ENCODE measurements at regions not wholly inside any gene's neighbourhood (a gene's known extent, or its start where the extent isn't known, plus 50 kb on each side); places are given as distances from the start of the nearest gene placed in this dataset.

DNA sequence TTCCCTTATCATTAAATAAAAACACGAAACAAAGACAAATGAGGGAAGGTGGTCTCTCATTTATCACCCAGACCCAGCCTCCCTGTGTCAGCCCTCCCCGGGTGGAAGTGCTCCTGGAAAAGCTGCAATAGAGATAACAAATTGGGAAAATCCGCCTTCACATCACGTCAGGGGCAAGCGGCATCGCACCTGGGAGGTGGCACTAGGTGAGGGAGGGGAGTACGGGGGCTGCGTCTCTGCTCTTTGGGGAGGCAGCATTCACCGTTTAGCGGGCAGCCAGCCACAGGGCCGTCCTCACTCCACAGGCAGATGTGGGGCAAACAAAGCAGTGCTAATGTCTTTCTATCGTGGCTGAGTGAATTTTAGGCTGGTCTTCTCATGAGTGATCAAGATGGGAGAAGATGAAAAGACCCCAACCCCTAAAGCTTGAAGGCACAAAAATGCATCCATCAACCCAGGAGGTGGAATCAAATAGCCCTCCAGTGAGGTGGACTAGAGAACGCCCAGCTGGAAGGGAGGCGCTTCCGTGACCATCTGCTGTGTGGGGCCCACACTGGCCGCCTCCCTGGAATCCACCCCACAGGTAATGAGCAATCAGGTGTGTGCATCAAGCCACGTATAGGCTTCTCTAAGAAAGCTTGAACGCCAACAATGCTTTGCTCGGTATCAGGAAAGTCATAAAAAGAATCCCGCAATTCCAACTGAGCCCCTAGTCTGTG lies 629.5 kb downstream of the BRD1 start:
- no peak for DNase-seq (ENCODE audit: low read depth in 3 of 3)

DNA sequence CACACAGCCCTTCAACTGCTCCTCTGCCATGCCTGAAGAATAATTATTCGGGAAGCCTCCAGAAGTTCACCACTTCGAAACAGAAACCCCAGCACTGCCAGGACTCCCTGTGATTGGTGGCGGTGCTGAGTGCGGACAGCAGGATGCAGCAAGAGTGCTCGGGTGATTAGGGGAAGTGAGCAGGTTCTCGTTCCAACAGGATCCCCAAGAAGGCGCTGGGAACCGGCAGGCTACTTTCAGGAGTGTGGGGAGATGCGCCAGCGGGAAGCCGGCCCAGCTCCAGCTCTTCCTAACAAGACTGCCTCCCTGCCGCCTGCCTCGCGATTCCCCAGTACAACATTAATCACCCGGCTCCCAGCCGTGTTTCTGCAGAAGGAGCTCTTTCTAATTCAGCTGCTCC lies 630.2 kb downstream of the BRD1 start:
- no peak for DNase-seq (ENCODE audit: low read depth in 3 of 3)

DNA sequence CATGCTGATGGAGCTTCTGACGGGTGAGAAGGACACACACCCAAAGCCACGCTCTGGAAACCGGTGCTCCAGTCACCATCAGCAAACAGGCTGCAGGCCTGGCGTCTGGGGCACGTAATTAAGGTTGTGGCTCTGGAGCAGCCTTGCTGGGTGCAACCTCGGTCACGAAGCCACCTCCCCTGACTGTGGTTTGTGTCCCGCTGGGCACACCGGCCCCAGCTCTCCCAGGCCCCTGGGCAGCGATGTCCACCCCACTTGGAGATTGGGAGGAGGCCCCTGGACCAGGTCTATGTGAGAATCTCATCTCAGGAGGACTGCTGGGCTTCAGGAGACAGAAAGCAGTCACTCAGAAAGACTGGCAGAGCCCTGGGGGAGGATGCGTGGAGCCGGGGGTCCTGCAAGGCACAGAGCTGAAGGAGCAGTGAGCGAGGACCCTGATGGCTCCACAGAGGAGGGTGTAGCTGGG lies 631.6 kb downstream of the BRD1 start:
- DNase-seq (ENCODE audit: low read depth in 3 of 3), result no peak

- no peak for DNase-seq (ENCODE audit: low read depth in 3 of 3)
Observed at GRCh38 chr22:49195636-49196035, 632.0 kb downstream of the BRD1 start.

GRCh38 chr22:49193901-49194465 lies 633.7 kb downstream of the BRD1 start:
- DNase-seq (ENCODE audit: low read depth in 3 of 3), result no peak

DNA sequence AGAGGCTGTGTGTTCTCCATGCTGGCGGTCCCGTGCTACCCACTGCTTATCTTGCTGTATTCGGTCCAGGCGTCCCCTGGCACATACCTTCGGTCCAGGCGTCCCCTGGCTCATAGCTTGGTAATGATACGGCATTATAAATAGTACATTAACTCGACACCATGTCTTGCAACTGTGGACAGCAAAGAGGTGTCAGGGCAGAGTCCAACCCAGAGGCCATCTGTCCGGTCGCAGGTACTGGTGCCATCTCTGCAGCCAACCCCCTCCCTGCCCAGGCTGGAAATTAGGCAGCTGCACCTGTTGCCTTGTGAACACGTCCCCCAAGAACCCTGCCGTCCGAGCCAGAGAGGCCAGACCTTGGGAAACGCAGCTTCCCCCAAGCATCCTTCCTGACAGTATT lies 634.3 kb downstream of the BRD1 start:
- DNase-seq (ENCODE audit: low read depth in 3 of 3), result no peak

GRCh38 chr22:49192857-49193250 lies 634.8 kb downstream of the BRD1 start:
- DNase-seq (ENCODE audit: low read depth in 3 of 3), result no peak

GRCh38 chr22:49192180-49192856 lies 635.4 kb downstream of the BRD1 start:
- DNase-seq (ENCODE audit: low read depth in 3 of 3), result no peak

DNA sequence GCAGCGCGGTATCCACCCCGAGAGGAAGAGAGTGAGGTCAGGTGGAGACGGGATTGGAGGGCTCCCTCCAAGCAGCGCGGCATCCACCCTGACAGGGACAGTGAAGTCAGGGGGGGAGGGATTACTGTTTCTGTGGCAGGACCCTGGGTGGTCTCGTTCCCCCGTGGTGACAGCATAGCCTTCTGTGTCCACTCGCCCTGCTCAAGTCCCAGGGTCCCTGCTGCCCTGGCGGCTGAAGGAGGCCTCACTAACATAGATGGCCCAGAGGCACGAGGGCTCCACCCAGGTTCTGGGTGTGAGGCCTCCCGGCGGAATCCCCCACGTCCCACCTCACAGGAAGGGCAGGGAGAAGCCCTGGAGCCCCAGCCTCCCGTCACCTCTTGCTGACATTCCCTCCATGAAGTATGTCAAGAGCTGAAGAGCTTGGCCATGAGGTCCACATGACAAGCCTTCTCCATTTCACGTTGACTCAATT lies 636.1 kb downstream of the BRD1 start:
- no peak for DNase-seq (ENCODE audit: low read depth in 3 of 3)

- DNase-seq (ENCODE audit: low read depth in 3 of 3), result no peak
Observed at GRCh38 chr22:49190816-49191505, 636.7 kb downstream of the BRD1 start.

DNA sequence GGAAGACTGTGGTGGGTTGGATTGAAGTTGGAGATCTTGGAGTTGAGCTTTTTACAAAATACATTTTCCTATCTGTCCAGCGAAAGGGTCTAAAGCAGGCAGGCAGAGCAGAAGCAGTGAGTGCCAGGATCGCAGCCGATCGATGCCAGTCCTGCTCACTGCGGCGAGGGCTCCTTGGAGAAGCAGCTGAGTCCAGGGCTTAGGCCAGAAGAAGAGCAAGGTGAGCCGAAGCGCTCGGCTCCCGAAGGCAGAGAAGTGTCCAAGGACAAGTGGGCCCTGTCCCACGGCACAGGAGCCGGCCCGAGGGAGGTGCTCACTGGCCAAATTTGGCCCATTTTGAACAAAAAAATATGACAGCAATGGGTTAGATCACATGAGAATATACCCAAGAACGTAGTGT lies 637.8 kb downstream of the BRD1 start:
- no peak for DNase-seq (ENCODE audit: low read depth in 3 of 3)

GRCh38 chr22:49188591-49188990 lies 639.1 kb downstream of the BRD1 start:
- DNase-seq (ENCODE audit: low read depth in 3 of 3), result no peak

GRCh38 chr22:49188091-49188490 lies 639.6 kb downstream of the BRD1 start:
- no peak for DNase-seq (ENCODE audit: low read depth in 3 of 3)

DNA sequence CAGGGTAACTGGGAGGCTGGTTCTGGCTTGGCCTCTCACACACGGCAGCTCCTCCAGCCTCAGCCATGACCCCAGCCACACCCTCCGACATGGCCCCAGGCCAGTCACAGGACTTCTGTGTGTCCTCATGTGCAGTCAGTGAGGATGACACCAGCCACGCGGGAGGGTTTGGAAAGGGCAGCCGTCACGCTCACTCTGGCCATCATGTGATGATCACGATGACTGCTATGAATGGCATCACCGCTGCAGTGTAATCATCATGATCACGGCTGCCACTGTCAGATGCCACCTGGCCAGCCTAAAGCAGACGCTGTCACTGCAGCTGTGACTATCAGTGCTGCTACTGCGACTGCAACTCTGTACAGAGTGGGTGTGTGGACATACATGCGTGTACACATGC lies 640.9 kb downstream of the BRD1 start:
- no peak for DNase-seq (ENCODE audit: low read depth in 3 of 3)

GRCh38 chr22:49186293-49186692 lies 641.4 kb downstream of the BRD1 start:
- DNase-seq (ENCODE audit: low read depth in 3 of 3), result no peak

- DNase-seq (ENCODE audit: low read depth in 3 of 3), result no peak
Observed at GRCh38 chr22:49185312-49185969, 642.2 kb downstream of the BRD1 start.

DNA sequence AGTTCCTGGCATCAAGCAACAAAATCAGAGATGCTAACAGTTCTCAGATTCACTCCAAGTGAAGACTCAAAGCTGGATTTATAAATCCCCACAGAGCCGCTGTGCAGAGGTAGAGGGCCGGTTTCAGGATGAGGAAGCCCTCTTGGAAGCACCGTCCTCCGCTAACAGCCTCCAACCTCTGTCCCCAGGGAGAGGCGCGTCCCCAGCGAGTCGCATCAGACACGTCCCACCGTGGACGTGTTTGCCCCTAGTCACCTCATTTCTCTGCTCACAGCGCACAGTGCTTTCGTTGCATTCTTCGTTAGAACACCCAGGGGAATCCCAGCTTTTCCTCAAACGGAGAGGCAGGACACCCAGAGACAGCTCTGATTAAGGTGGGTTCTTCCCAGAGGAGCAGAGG lies 642.9 kb downstream of the BRD1 start:
- no peak for DNase-seq (ENCODE audit: low read depth in 3 of 3)

DNA sequence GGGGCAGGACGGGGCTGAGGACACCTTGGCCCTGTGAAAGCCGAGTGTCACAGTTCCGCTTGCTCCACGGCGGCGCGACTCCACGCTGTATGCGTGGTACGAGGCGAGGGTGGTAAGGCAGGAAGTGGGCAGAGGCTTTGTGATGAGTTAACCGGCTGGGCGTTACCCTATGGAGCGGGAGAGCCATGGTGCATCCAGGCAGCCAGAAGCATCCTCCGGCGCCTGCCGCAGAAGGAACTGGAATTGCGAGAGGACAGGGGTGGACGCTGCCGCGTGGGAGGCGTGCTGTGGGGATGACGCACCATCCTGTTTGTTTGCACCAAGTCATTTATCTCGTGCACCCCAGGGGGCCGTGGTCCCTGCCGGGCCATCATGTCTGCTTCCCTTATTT lies 643.9 kb downstream of the BRD1 start:
- DNase-seq (ENCODE audit: low read depth in 3 of 3), result no peak

GRCh38 chr22:49183208-49183825 lies 644.4 kb downstream of the BRD1 start:
- DNase-seq (ENCODE audit: low read depth in 3 of 3), result no peak

GRCh38 chr22:49182416-49182815 lies 645.3 kb downstream of the BRD1 start:
- DNase-seq (ENCODE audit: low read depth in 3 of 3), result no peak

DNA sequence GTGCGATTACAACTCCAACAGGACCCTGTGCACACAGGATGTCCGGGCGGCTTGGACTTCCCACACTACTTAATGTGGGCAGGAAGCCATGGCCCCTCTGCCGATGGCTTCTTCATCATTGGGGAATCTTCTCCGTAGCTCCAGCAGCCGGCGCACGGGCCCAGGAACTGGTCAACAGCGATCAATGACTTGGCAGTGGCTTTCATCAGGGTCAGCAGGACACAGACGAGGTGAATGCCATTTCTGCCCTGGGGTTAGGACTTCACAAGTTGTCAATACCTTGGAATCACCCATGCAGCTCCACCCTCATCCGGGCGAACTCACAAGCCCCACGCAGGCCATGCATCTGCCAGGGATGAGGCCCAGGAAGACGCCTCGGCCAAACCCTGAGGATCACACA lies 645.7 kb downstream of the BRD1 start:
- DNase-seq (ENCODE audit: low read depth in 3 of 3), result no peak

- DNase-seq (ENCODE audit: low read depth in 3 of 3), result no peak
Observed at GRCh38 chr22:49181431-49181830, 646.2 kb downstream of the BRD1 start.
